ENCODE measurements at regions not wholly inside any gene's neighbourhood (a gene's known extent, or its start where the extent isn't known, plus 50 kb on each side); places are given as distances from the start of the nearest gene placed in this dataset.

GRCh38 chr4:137609718-137610430, 77.6 kb upstream of the PCDH18 start:
- no peak for TF ChIP-seq CTCF (IDR thresholded peaks at IDR 0.05; ENCODE audit: low read depth, low read length)
- peak; percentile 45 for DNase-seq (ENCODE audit: extremely low read depth, low read depth)

GRCh38 chr4:137608085-137608484, 75.8 kb upstream of the PCDH18 start:
- no peak for DNase-seq (ENCODE audit: extremely low read depth, low read depth)
- no peak for TF ChIP-seq CTCF (IDR thresholded peaks at IDR 0.05; ENCODE audit: low read depth, low read length)

GRCh38 chr4:137602436-137602835, 70.1 kb upstream of the PCDH18 start:
- DNase-seq (ENCODE audit: extremely low read depth, low read depth), result no peak
- no peak for TF ChIP-seq CTCF (IDR thresholded peaks at IDR 0.05; ENCODE audit: low read depth, low read length)

GRCh38 chr4:137601934-137602333, 69.6 kb upstream of the PCDH18 start:
- no peak for DNase-seq (ENCODE audit: extremely low read depth, low read depth)

GRCh38 chr4:137599734-137600133, 67.4 kb upstream of the PCDH18 start:
- TF ChIP-seq CTCF (IDR thresholded peaks at IDR 0.05; ENCODE audit: low read depth, low read length), result no peak
- no peak for DNase-seq (ENCODE audit: extremely low read depth, low read depth)

More at GRCh38 chr4:137601934-137602333, 69.6 kb upstream of the PCDH18 start:
- no peak for TF ChIP-seq CTCF (IDR thresholded peaks at IDR 0.05; ENCODE audit: low read depth, low read length)

- no peak for DNase-seq (ENCODE audit: extremely low read depth, low read depth)
- TF ChIP-seq CTCF (IDR thresholded peaks at IDR 0.05; ENCODE audit: low read depth, low read length), result no peak
Measured at GRCh38 chr4:137597752-137598430, 65.6 kb upstream of the PCDH18 start.

- no peak for TF ChIP-seq CTCF (IDR thresholded peaks at IDR 0.05; ENCODE audit: low read depth, low read length)
- no peak for DNase-seq (ENCODE audit: extremely low read depth, low read depth)
Measured at GRCh38 chr4:137587796-137588195, 55.5 kb upstream of the PCDH18 start.
